ENCODE measurements at regions not wholly inside any gene's neighbourhood (a gene's known extent, or its start where the extent isn't known, plus 50 kb on each side); places are given as distances from the start of the nearest gene placed in this dataset.

DNA sequence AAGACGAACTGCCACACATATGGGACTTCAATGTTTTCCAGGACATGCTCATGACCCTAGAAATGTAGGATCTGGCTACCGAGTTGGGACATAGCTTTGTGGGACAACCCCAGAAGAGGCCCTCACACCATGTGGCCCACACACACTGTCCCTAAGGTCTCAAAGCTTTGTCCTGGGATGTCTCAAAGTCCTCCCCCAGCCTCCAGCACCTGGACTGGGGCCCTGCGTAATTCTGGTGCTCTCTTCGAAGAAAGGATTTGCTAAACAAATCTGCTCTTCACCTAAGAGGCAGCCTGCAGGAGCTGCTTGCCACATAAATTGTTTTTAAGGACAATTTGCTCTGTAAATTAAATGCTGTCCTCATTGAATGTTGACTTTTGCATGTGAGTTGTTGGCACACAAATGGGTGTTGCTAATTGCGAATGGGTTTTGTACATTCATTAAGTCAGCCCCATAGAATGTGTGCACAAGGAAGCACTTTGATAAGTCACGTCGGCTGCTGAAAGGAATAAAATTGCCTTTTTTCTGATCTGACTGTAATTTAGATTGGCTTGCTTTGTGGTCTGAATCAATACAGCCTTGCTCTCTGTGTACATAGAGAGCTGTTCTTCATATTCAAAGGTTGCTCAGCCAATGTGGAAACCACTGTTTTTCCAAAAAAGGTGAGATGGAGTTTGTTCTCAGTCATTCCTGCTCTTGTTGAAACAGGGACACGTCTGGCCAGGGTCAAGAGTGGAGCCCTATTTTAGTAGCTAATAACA lies 161.6 kb upstream of the PWP1 start:
- in situ Hi-C loops (cut with MboI), result no loop called here
- WGBS (ENCODE audit: insufficient coverage, low coverage, missing lambda C conversion rate), result 2% methylated on average over 8 of the region's 8 CpGs
- no peak for TF ChIP-seq ZNF696 (CRISPR knock-in tag; conservative IDR thresholded peaks at IDR 0.05)
- TF ChIP-seq, protein P1, sequence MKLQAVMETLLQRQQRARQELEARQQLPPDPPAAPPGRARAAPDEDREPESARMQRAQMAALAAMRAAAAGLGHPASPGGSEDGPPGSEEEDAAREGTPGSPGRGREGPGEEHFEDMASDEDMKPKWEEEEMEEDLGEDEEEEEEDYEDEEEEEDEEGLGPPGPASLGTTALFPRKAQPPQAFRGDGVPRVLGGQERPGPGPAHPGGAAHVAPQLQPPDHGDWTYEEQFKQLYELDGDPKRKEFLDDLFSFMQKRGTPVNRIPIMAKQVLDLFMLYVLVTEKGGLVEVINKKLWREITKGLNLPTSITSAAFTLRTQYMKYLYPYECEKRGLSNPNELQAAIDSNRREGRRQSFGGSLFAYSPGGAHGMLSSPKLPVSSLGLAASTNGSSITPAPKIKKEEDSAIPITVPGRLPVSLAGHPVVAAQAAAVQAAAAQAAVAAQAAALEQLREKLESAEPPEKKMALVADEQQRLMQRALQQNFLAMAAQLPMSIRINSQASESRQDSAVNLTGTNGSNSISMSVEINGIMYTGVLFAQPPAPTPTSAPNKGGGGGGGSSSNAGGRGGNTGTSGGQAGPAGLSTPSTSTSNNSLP (IDR thresholded peaks at IDR 0.05; ENCODE audit: borderline replicate concordance, low read depth, low read length), result no peak
- TF ChIP-seq ATF1 (CRISPR knock-in tag; IDR thresholded peaks at IDR 0.05), result no peak
- no peak for TF ChIP-seq ATF1 (tag; IDR thresholded peaks at IDR 0.05)
- TF ChIP-seq, protein P2, sequence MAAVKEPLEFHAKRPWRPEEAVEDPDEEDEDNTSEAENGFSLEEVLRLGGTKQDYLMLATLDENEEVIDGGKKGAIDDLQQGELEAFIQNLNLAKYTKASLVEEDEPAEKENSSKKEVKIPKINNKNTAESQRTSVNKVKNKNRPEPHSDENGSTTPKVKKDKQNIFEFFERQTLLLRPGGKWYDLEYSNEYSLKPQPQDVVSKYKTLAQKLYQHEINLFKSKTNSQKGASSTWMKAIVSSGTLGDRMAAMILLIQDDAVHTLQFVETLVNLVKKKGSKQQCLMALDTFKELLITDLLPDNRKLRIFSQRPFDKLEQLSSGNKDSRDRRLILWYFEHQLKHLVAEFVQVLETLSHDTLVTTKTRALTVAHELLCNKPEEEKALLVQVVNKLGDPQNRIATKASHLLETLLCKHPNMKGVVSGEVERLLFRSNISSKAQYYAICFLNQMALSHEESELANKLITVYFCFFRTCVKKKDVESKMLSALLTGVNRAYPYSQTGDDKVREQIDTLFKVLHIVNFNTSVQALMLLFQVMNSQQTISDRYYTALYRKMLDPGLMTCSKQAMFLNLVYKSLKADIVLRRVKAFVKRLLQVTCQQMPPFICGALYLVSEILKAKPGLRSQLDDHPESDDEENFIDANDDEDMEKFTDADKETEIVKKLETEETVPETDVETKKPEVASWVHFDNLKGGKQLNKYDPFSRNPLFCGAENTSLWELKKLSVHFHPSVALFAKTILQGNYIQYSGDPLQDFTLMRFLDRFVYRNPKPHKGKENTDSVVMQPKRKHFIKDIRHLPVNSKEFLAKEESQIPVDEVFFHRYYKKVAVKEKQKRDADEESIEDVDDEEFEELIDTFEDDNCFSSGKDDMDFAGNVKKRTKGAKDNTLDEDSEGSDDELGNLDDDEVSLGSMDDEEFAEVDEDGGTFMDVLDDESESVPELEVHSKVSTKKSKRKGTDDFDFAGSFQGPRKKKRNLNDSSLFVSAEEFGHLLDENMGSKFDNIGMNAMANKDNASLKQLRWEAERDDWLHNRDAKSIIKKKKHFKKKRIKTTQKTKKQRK (IDR thresholded peaks at IDR 0.05; ENCODE audit: borderline replicate concordance, low read depth, low read length), result no peak
- TF ChIP-seq HCFC1 (IDR thresholded peaks at IDR 0.05; ENCODE audit: low read depth, low read length), result no peak
- no peak for TF ChIP-seq SREBF1 (IDR thresholded peaks at IDR 0.05; ENCODE audit: borderline replicate concordance, low read depth, low read length)
- TF ChIP-seq, protein P3, sequence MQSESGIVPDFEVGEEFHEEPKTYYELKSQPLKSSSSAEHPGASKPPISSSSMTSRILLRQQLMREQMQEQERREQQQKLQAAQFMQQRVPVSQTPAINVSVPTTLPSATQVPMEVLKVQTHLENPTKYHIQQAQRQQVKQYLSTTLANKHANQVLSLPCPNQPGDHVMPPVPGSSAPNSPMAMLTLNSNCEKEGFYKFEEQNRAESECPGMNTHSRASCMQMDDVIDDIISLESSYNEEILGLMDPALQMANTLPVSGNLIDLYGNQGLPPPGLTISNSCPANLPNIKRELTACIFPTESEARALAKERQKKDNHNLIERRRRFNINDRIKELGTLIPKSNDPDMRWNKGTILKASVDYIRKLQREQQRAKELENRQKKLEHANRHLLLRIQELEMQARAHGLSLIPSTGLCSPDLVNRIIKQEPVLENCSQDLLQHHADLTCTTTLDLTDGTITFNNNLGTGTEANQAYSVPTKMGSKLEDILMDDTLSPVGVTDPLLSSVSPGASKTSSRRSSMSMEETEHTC (IDR thresholded peaks at IDR 0.05), result no peak
- TF ChIP-seq KDM5B (IDR thresholded peaks at IDR 0.05; ENCODE audit: insufficient replicate concordance, low read depth, low read length), result no peak
- no peak for TF ChIP-seq NCOA1 (IDR thresholded peaks at IDR 0.05; ENCODE audit: low read depth)
- TF ChIP-seq, protein P4, sequence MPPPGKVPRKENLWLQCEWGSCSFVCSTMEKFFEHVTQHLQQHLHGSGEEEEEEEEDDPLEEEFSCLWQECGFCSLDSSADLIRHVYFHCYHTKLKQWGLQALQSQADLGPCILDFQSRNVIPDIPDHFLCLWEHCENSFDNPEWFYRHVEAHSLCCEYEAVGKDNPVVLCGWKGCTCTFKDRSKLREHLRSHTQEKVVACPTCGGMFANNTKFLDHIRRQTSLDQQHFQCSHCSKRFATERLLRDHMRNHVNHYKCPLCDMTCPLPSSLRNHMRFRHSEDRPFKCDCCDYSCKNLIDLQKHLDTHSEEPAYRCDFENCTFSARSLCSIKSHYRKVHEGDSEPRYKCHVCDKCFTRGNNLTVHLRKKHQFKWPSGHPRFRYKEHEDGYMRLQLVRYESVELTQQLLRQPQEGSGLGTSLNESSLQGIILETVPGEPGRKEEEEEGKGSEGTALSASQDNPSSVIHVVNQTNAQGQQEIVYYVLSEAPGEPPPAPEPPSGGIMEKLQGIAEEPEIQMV (tag; conservative IDR thresholded peaks at IDR 0.05; ENCODE audit: low read depth), result no peak
- TF ChIP-seq MCM2 (IDR thresholded peaks at IDR 0.05; ENCODE audit: low read depth), result no peak
- TF ChIP-seq JUN (IDR thresholded peaks at IDR 0.05; ENCODE audit: borderline replicate concordance, low read depth, low read length), result no peak
- no peak for TF ChIP-seq JUN (CRISPR knock-in tag; IDR thresholded peaks at IDR 0.05; ENCODE audit: borderline replicate concordance)

More for the DNA sequence above, 161.6 kb upstream of the PWP1 start:
- Histone ChIP-seq H3K9ac (ENCODE audit: insufficient read depth in 1 of 2, low read depth in 2 of 2, low read length in 2 of 2) (no peak overlapping the region), H3K9me1 (ENCODE audit: control insufficient read depth, insufficient read depth, low read length) (no peaks in the 10 kb centered on the region), H2AFZ (ENCODE audit: low read depth, low read length) (no peak overlapping the region), H3K4me1 (replicated peaks in 1 of 2; ENCODE audit: control insufficient read depth in 2 of 2, insufficient read depth in 2 of 2, low read length in 2 of 2) (no peaks in the 10 kb centered on the region), H3K9me3 (replicated peaks; ENCODE audit: control insufficient read depth, insufficient read depth, low read depth, low read length) (no peaks in the 10 kb centered on the region), H3K79me2 (ENCODE audit: control insufficient read depth, insufficient read depth, low read length) (no peaks in the 10 kb centered on the region), H4K20me1 (replicated peaks; ENCODE audit: control insufficient read depth, insufficient read depth, low read length) (no peaks in the 10 kb centered on the region), H3K4me2 (ENCODE audit: insufficient read depth, low read length) (no peak overlapping the region), H3K36me3 (ENCODE audit: control insufficient read depth, insufficient read depth, low read length) (no peaks in the 10 kb centered on the region), H3K27me3 (ENCODE audit: control insufficient read depth in 2 of 2, insufficient read depth in 2 of 2, low read length in 2 of 2) (peaks cover 2 to 5% of the 10 kb centered on the region in 2 experiments; a peak in 4 of 5 replicates), H3K4me3 (no peak overlapping the region), H3K27ac (ENCODE audit: extremely low read depth, low read depth, low read length) (no peak overlapping the region)
- DNase-seq (ENCODE audit: extremely low read depth in 1 of 4, low spot score in 3 of 4), result no peak
- no peak for ATAC-seq
- intact Hi-C loops (cut with micrococcal nuclease), result no loop called here
- CTCF ChIA-PET (ENCODE audit: low intra/inter-chr PET ratio), result no interaction called here
- FAIRE-seq, result no peak
- POLR2A ChIA-PET, result no interaction called here
- BruUV-seq (replicated peaks), result no TSS peak
